ENCODE measurements at regions not wholly inside any gene's neighbourhood (a gene's known extent, or its start where the extent isn't known, plus 50 kb on each side); places are given as distances from the start of the nearest gene placed in this dataset.

- no peak for DNase-seq (ENCODE audit: low read depth)
- no peak for TF ChIP-seq CTCF (conservative IDR thresholded peaks at IDR 0.05; ENCODE audit: low read depth, low read length)
- H3K4me3 ChIP-seq (ENCODE audit: low read depth, low read length) = no peak overlapping the region
Observed at GRCh38 chr20:60095456-60095855, 137.2 kb downstream of the CDH26 start.

GRCh38 chr20:60096166-60096565, 137.9 kb downstream of the CDH26 start:
- no peak overlapping the region for H3K4me3 ChIP-seq (ENCODE audit: low read depth, low read length)
- no peak for TF ChIP-seq CTCF (conservative IDR thresholded peaks at IDR 0.05; ENCODE audit: low read depth, low read length)
- DNase-seq (ENCODE audit: low read depth) = no peak

- no peak for DNase-seq (ENCODE audit: low read depth)
Observed at GRCh38 chr20:60097285-60097684, 139.1 kb downstream of the CDH26 start.

GRCh38 chr20:60100780-60101179, 142.6 kb downstream of the CDH26 start:
- DNase-seq (ENCODE audit: low read depth) = no peak
- TF ChIP-seq CTCF (conservative IDR thresholded peaks at IDR 0.05; ENCODE audit: low read depth, low read length) = no peak

More at GRCh38 chr20:60097285-60097684, 139.1 kb downstream of the CDH26 start:
- no peak overlapping the region for H3K4me3 ChIP-seq (ENCODE audit: low read depth, low read length)
- no peak for TF ChIP-seq CTCF (conservative IDR thresholded peaks at IDR 0.05; ENCODE audit: low read depth, low read length)

GRCh38 chr20:60101201-60101890, 143.1 kb downstream of the CDH26 start:
- no peak for DNase-seq (ENCODE audit: low read depth)
- H3K4me3 ChIP-seq (ENCODE audit: low read depth, low read length) = no peak overlapping the region
- no peak for TF ChIP-seq CTCF (conservative IDR thresholded peaks at IDR 0.05; ENCODE audit: low read depth, low read length)

More at GRCh38 chr20:60100780-60101179, 142.6 kb downstream of the CDH26 start:
- no peak overlapping the region for H3K4me3 ChIP-seq (ENCODE audit: low read depth, low read length)

GRCh38 chr20:60101891-60102281, 143.7 kb downstream of the CDH26 start:
- H3K4me3 ChIP-seq (ENCODE audit: low read depth, low read length) = no peak overlapping the region
- DNase-seq (ENCODE audit: low read depth) = no peak
- no peak for TF ChIP-seq CTCF (conservative IDR thresholded peaks at IDR 0.05; ENCODE audit: low read depth, low read length)

- H3K4me3 ChIP-seq (ENCODE audit: low read depth, low read length) = no peak overlapping the region
- no peak for TF ChIP-seq CTCF (conservative IDR thresholded peaks at IDR 0.05; ENCODE audit: low read depth, low read length)
- no peak for DNase-seq (ENCODE audit: low read depth)
Observed at GRCh38 chr20:60102665-60103210, 144.5 kb downstream of the CDH26 start.
